ENCODE measurements at regions not wholly inside any gene's neighbourhood (a gene's known extent, or its start where the extent isn't known, plus 50 kb on each side); places are given as distances from the start of the nearest gene placed in this dataset.

- ChIA-PET CTCF (interaction anchor here (1.3 kb wide), 1 partner anchor 55 kb away, joined by 4 read pairs; no protein-coding TSS in a partner anchor), POLR2A (no interaction called here)
- intact Hi-C loops (cut with micrococcal nuclease) = loop anchor here (2.0 kb wide), 1 partner anchor 132 kb away; no protein-coding TSS in a partner anchor
- peaks cover 23% of the 10 kb centered on the region for H3K4me1 Mint-ChIP-seq
- no peaks in the 10 kb centered on the region for H3K9me3 ChIP-seq (ENCODE audit: control extremely low read depth in 1 of 3, control insufficient read depth in 2 of 3, insufficient read depth in 1 of 3, low read length in 2 of 3)
- peak overlapping the region; percentile 66 for H3K4me3 Mint-ChIP-seq
- H3K4me1 ChIP-seq (ENCODE audit: control insufficient read depth in 2 of 2, insufficient read depth in 2 of 2, low read length in 2 of 2) = peaks cover 0 to 2% of the 10 kb centered on the region in 2 donors
- H3K9me3 Mint-ChIP-seq (ENCODE audit: insufficient read depth) = peaks cover 3% of the 10 kb centered on the region
- ATAC-seq (ENCODE audit: low read depth) = peak; percentile 77
- no peaks in the 10 kb centered on the region for H3K27me3 ChIP-seq (replicated peaks in 1 of 4; ENCODE audit: control extremely low read depth in 1 of 4, control insufficient read depth in 3 of 4, insufficient read depth in 4 of 4, low read length in 3 of 4)
- peak overlapping the region; percentile 34 for H3K4me2 ChIP-seq (replicated peaks; ENCODE audit: low read depth, low read length, poor library complexity, severe bottlenecking)
- peak overlapping the region; percentile 27 for H3K9ac ChIP-seq (ENCODE audit: low read length)
- H3K36me3 ChIP-seq (replicated peaks in 1 of 2; ENCODE audit: control extremely low read depth in 1 of 2, control insufficient read depth in 1 of 2, extremely low read depth in 1 of 2, insufficient read depth in 2 of 2, low read length in 1 of 2) = no peaks in the 10 kb centered on the region
- no peaks in the 10 kb centered on the region for H3K79me2 ChIP-seq (ENCODE audit: control insufficient read depth, insufficient read depth, low read length)
- 76% methylated on average over 7 of the region's 10 CpGs for WGBS (ENCODE audit: insufficient coverage)
- H3K27ac ChIP-seq (ENCODE audit: low read length in 2 of 2) = no peak overlapping the region
- no peaks in the 10 kb centered on the region for H4K20me1 ChIP-seq (ENCODE audit: control insufficient read depth, insufficient read depth, low read length, poor library complexity, severe bottlenecking)
- H3K4me3 ChIP-seq (ENCODE audit: control extremely low read depth in 1 of 5, extremely low read depth in 1 of 5, insufficient read depth in 1 of 5, low read depth in 2 of 5, low read length in 4 of 5) = peak overlapping the region in 3 of 5 experiments; percentile 5 to 33 (median 13)
- peak; percentile 77 for DNase-seq
- peak overlapping the region; percentile 54 for H3K27ac Mint-ChIP-seq
- H2AFZ ChIP-seq (ENCODE audit: insufficient read depth, low read depth, low read length, poor library complexity, severe bottlenecking) = no peak overlapping the region
- no peak for TF ChIP-seq CTCF (IDR thresholded peaks at IDR 0.05)
- no peak for TF ChIP-seq EZH2 (IDR thresholded peaks at IDR 0.05; ENCODE audit: borderline replicate concordance, insufficient read depth, low read depth, low read length, poor library complexity, severe bottlenecking)
- H3K27me3 Mint-ChIP-seq = peaks cover 12% of the 10 kb centered on the region
Observed at GRCh38 chr6:11876934-11877433, 98.4 kb upstream of the ADTRP start.

- no peak overlapping the region for H3K9ac ChIP-seq (ENCODE audit: low read length)
- Mint-ChIP-seq H3K9me3 (ENCODE audit: insufficient read depth) (no peaks in the 10 kb centered on the region), H3K27ac (no peak overlapping the region), H3K4me1 (peaks cover 23% of the 10 kb centered on the region), H3K27me3 (peaks cover 4% of the 10 kb centered on the region), H3K4me3 (no peak overlapping the region)
- H2AFZ ChIP-seq (ENCODE audit: insufficient read depth, low read depth, low read length, poor library complexity, severe bottlenecking) = no peak overlapping the region
- TF ChIP-seq CTCF (IDR thresholded peaks at IDR 0.05) (no peak), EZH2 (IDR thresholded peaks at IDR 0.05; ENCODE audit: borderline replicate concordance, insufficient read depth, low read depth, low read length, poor library complexity, severe bottlenecking) (no peak)
- 100% methylated on average over 1 of the region's 9 CpGs for WGBS (ENCODE audit: insufficient coverage)
- no peaks in the 10 kb centered on the region for H3K36me3 ChIP-seq (replicated peaks in 1 of 2; ENCODE audit: control extremely low read depth in 1 of 2, control insufficient read depth in 1 of 2, extremely low read depth in 1 of 2, insufficient read depth in 2 of 2, low read length in 1 of 2)
- ChIA-PET POLR2A (no interaction called here), CTCF (interaction anchor here (0.6 to 1.1 kb wide), 2 partner anchors 200 to 359 kb away, joined by 4 read pairs; no protein-coding TSS in a partner anchor)
- no peaks in the 10 kb centered on the region for H3K27me3 ChIP-seq (replicated peaks in 1 of 4; ENCODE audit: control extremely low read depth in 1 of 4, control insufficient read depth in 3 of 4, insufficient read depth in 4 of 4, low read length in 3 of 4)
- H3K27ac ChIP-seq (ENCODE audit: low read length in 2 of 2) = no peak overlapping the region
- no peak overlapping the region for H3K4me3 ChIP-seq (ENCODE audit: control extremely low read depth in 1 of 5, extremely low read depth in 1 of 5, insufficient read depth in 1 of 5, low read depth in 2 of 5, low read length in 4 of 5)
- no peaks in the 10 kb centered on the region for H3K9me3 ChIP-seq (ENCODE audit: control extremely low read depth in 1 of 3, control insufficient read depth in 2 of 3, insufficient read depth in 1 of 3, low read length in 2 of 3)
- intact Hi-C loops (cut with micrococcal nuclease) = loop anchor here (2.0 kb wide), 1 partner anchor 133 kb away; no protein-coding TSS in a partner anchor
- no peaks in the 10 kb centered on the region for H4K20me1 ChIP-seq (ENCODE audit: control insufficient read depth, insufficient read depth, low read length, poor library complexity, severe bottlenecking)
- H3K79me2 ChIP-seq (ENCODE audit: control insufficient read depth, insufficient read depth, low read length) = no peaks in the 10 kb centered on the region
- no peak overlapping the region for H3K4me2 ChIP-seq (replicated peaks; ENCODE audit: low read depth, low read length, poor library complexity, severe bottlenecking)
- H3K4me1 ChIP-seq (ENCODE audit: control insufficient read depth in 2 of 2, insufficient read depth in 2 of 2, low read length in 2 of 2) = peaks cover 0 to 2% of the 10 kb centered on the region in 2 donors
- ATAC-seq (ENCODE audit: low read depth) (no peak), DNase-seq (no peak)
Observed at GRCh38 chr6:11875325-11876109, 96.9 kb upstream of the ADTRP start.
